Stomach (tissue), 4 donors: ENCODE measurements at regions not wholly inside any gene's neighbourhood (a gene's known extent, or its start where the extent isn't known, plus 50 kb on each side); places are given as distances from the start of the nearest gene placed in this dataset.

ENCODE experiments used
- EP300 ChIP-seq: sonication (generic); formaldehyde crosslinking; IDR thresholded peaks from one replicate; pipeline ENCODE4 v1.6.1; 2017; ENCODE audit warnings: antibody characterized with exemption
- POLR2A ChIP-seq, 4 donors: fragments of 450-650 bp; IDR thresholded peaks; one replicate each; pipeline ENCODE4 v1.6.1; 2016; ENCODE audit warnings: antibody characterized with exemption in 4 of 4, control low read depth in 2 of 4, mild to moderate bottlenecking in 1 of 4, moderate library complexity in 1 of 4
- POLR2AphosphoS5 ChIP-seq, 3 donors: sonication (generic); formaldehyde crosslinking; IDR thresholded peaks; one replicate each; pipeline ENCODE4 v1.6.1; 2016; ENCODE audit warnings: antibody characterized with exemption in 3 of 3
- TF ChIP-seq, protein P1 (sequence below), 7 experiments: fragments of 450-650 bp in 4 of 7; fragments of 200-600 bp in 3 of 7; sonication (generic) in 3 of 7; IDR thresholded peaks; one replicate each; pipeline ENCODE4 v1.5.1; 2016 to 2019; ENCODE audit warnings: antibody characterized with exemption in 7 of 7, control low read depth in 2 of 7, mild to moderate bottlenecking in 1 of 7

DNA sequence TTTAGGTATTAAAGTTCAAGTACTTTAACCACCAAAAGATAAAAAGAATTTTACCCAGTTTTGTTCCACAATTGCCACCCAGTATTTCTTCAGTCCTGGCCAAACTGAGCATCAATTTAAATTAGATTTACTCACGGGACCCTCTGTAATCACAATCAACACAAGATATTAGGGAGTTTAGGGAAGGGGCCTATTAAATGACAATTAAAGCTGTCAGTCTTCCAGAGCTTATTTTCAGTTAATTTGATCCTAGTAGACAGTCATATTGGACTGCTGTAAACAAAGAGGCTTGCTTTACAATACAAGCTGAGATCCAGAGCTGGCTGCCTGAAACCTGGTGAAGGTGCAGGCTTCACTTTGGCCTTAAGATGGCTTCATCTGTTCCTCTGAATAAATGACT is 321.2 kb upstream of the NBEA start:
- TF ChIP-seq, protein P1, sequence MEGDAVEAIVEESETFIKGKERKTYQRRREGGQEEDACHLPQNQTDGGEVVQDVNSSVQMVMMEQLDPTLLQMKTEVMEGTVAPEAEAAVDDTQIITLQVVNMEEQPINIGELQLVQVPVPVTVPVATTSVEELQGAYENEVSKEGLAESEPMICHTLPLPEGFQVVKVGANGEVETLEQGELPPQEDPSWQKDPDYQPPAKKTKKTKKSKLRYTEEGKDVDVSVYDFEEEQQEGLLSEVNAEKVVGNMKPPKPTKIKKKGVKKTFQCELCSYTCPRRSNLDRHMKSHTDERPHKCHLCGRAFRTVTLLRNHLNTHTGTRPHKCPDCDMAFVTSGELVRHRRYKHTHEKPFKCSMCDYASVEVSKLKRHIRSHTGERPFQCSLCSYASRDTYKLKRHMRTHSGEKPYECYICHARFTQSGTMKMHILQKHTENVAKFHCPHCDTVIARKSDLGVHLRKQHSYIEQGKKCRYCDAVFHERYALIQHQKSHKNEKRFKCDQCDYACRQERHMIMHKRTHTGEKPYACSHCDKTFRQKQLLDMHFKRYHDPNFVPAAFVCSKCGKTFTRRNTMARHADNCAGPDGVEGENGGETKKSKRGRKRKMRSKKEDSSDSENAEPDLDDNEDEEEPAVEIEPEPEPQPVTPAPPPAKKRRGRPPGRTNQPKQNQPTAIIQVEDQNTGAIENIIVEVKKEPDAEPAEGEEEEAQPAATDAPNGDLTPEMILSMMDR (IDR thresholded peaks at IDR 0.05): no peak
- no peak for TF ChIP-seq POLR2AphosphoS5 (IDR thresholded peaks at IDR 0.05)
- no peak for TF ChIP-seq POLR2A (IDR thresholded peaks at IDR 0.05)
- no peak for TF ChIP-seq EP300
